Stimulated activated CD4-positive, alpha-beta T cell treated with anti-CD3 and anti-CD28 coated beads, Interleukin-2, amount 100 ng/mL, for 24 hours (primary cell): ENCODE measurements at regions not wholly inside any gene's neighbourhood (a gene's known extent, or its start where the extent isn't known, plus 50 kb on each side); places are given as distances from the start of the nearest gene placed in this dataset.
"Not testable (repeated sequence)": the region's sequence is repeated elsewhere in the genome, so short reads cannot be mapped to it uniquely, and the experiment has no call there.

ENCODE experiments used
- DNase-seq, 2 donors: peaks; one replicate each; pipeline ENCODE4 v3.0.0-alpha.2; 2020

DNA sequence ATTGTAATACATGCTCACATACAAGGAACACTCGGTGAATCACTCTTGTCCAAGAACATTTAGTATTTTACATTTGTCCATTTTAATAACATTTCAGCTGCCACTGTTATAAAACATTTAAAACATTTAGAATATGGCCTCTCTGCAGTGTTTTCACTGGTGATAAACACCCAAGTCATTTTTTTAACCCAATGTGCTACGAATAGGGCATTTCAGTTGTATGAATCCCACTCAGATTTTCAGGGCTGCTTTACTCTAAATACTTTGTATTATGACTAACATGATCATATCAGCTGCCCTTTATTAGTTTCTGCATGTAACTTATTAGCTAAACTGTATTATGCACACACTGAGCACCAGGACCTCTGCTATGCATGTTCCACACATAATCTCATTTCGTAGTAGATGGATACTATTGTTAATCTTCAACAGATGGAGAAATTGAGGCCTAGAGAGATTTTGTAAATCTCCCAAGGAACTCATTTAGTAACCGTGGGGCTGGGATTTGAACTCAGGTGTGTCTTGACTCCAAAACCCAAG lies 148.6 kb upstream of the CDIN1 start:
- DNase-seq, result no peak

DNA sequence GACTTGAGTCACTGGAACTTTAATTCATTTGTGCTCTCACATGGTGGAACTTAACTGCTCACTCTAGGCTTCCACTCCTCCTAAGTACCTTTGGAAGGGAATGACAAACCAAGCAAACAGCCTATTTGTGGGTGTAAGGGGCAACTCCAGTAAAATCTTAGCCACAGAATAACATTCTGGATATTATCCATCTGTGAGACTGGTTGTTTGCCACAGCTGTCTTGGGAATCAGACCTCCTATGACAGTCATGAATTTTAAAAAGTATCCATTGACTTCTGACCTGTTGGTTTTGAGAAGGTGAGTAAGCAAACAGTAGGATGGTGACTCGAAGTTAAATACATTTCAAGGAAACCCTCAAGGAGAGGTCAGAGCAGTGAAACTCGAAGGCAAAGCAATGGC lies 147.3 kb upstream of the CDIN1 start:
- no peak for DNase-seq

GRCh38 chr15:36434177-36434576 lies 145.2 kb upstream of the CDIN1 start:
- DNase-seq, result no peak

GRCh38 chr15:36438499-36438898 lies 140.9 kb upstream of the CDIN1 start:
- DNase-seq, result no peak

- no peak for DNase-seq
These were observed 132.1 kb upstream of the CDIN1 start for GRCh38 chr15:36447373-36447772.

- DNase-seq, result no peak
These were observed 131.0 kb upstream of the CDIN1 start for GRCh38 chr15:36448418-36448817.

GRCh38 chr15:36449084-36449661 lies 130.3 kb upstream of the CDIN1 start:
- no peak for DNase-seq

DNA sequence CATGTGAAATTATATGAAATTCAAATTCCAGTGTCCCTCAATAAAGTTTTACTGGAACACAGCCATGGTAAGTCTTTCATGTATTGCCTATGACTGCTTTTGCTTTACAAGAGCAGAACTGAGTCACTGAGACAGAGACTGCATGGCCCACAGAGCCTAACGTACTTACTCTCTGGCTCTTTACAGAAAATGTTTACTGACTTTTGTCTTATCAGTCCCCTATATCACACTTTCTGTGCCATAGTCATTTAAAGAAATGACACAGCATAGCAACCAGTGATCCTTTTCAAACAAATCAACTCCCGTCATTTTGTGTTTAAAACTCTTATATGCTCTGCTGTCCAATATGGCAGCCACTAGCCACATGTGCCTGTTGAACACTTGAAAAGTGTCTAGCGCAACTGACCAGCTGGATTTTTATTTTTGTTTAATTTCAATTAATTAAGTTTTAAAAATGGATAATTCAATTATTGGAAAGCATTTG lies 129.7 kb upstream of the CDIN1 start:
- DNase-seq, result no peak

GRCh38 chr15:36454244-36454643 lies 125.2 kb upstream of the CDIN1 start:
- DNase-seq, result not testable (repeated sequence)

- DNase-seq, result no peak
These were observed 121.0 kb upstream of the CDIN1 start for GRCh38 chr15:36458411-36458810.

DNA sequence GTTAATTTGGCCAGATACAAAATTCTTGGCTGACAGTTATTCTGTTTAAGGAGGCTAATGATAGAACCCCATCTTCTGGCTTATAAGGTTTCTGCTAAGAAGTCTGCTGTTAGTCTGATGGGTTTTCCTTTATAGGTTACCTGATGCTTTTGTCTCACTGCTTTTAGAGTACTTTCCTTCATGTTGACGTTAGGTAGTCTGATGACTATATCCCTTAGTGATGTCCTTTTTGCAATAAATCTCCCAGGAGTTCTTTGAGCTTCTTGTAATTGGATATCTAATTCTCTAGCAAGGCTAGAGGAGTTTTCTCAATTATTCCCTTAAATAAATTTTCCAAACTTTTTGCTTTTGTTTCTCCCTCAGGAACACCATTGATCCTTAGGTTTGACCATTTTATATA lies 114.1 kb upstream of the CDIN1 start:
- DNase-seq, result no peak

GRCh38 chr15:36468746-36469145 lies 110.7 kb upstream of the CDIN1 start:
- no peak for DNase-seq

- DNase-seq, result no peak
These were observed 110.0 kb upstream of the CDIN1 start for GRCh38 chr15:36469311-36469966.

- DNase-seq, result no peak
These were observed 106.8 kb upstream of the CDIN1 start for GRCh38 chr15:36472672-36473071.

GRCh38 chr15:36478561-36478960 lies 100.9 kb upstream of the CDIN1 start:
- no peak for DNase-seq

DNA sequence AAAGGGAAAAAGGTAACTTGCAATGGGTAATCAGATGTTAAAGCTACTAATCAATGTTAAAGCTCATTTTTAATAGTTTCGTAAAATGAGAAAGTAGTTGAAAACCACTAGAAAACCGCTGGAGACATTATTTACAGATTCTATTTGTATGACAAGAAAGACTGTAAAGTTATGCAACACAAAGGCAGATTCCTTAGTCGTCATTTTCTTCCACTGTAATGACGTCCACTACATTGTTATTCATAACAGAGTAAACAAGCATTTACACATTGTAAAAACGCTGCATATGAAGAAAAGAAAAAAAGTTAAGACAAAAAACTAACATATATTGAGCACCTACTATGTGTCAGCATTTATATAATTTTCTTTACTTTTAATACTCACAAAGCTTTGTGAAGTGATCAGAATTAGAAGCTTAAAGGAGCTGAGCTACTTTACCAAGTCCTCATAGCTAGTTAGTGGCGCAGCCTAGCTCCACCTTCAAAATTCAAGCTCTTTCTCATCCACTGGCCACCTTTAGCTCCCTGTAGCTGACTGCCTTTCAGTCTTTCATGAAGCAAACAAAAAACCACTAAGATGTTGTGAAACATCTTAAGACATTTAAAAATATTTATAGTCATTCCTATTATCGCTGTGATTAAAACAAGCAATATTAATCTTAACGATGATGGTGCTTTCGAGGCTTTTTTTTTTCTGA lies 100.1 kb upstream of the CDIN1 start:
- DNase-seq, result no peak

GRCh38 chr15:36481156-36481555 lies 98.3 kb upstream of the CDIN1 start:
- no peak for DNase-seq

- DNase-seq, result no peak
These were observed 96.0 kb upstream of the CDIN1 start for GRCh38 chr15:36483409-36483808.

DNA sequence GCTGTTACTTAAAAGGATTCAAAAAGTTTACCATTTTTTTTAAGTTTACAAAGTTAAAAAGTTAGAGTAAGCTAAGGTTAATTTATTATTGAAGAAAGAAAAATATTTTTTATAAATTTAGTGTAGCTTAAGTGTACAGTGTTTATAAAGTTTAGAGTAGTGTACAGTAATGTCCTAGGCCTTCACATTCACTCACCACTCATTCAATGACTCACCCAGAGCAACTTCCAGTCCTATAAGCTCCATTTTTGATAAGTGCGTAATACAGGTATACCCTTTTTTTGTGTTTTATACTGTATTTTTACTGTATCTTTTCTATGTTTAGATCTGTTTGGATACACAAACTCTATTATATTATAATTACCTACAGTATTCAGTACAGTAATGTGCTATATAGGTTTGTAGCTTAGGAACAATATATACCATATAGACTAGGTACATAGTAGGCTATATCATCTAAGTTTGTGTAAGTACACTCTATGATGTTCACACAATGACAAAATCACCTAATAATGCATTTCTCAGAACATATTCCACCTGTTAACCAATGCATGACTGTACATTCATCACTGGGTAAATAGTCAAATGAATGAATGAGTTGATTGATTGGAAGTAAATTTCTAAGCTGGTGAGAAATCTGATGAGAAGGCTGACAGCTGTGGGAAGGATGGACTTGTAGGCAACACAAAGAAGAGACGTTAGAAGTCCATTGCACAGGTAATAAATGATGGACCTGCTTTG lies 95.2 kb upstream of the CDIN1 start:
- DNase-seq, result no peak

DNA sequence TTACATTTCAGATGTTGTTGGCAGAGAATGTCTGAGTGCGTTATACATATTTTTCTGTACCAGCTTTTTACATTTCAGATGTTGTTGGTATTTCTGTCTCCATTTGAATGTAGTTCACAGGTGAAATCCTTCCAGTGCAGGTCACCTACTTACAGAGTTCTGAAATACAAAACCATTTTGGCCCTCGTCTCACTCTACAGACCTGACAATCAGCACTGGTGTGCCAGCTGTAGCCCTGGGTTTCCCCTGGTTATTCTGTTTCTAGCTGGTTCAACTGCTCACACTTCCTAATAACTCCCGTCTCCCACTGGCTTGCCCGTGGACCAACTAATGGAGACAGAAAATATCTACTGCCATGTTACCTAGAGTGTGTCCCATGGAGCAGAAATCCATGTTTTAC lies 87.5 kb upstream of the CDIN1 start:
- no peak for DNase-seq

GRCh38 chr15:36495456-36495991 lies 83.9 kb upstream of the CDIN1 start:
- DNase-seq, result no peak

DNA sequence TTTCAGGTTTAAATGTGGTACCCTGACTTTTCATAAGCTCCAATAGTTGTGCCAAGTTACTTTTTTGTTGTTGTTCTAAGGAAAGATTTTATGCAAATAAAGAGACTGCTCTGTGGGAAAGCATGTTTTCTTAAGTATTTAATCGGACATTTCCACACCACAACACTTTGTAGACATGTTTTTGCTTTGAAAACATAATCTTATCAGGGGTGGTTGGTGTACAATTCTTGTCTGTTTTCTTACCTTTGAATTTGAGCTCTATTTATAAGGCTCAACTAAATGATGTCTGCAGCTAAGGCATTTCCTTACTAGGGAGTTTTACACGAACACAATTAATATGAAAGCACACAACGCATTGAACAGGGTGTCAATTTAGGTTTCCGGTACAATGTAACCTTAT lies 81.5 kb upstream of the CDIN1 start:
- DNase-seq, result no peak

DNA sequence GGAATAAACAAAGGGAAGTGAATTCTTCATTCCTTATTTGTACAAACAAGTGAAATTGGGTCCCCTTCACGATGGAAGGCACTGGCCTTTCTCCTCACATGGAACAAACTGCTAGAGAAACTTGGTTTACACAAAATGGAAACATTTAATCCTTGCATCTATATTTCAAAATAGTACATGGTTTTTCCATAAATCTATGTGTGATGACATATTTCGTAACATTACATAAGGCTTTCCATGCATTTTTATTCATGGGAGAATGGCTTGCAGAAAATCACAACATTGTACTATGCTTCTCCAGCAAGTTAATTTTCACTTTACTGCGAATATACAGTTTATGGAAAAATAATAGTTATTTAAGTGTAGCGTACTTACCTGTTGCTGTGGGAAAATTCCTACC lies 81.0 kb upstream of the CDIN1 start:
- DNase-seq, result no peak
